ENCODE measurements at regions not wholly inside any gene's neighbourhood (a gene's known extent, or its start where the extent isn't known, plus 50 kb on each side); places are given as distances from the start of the nearest gene placed in this dataset.

DNA sequence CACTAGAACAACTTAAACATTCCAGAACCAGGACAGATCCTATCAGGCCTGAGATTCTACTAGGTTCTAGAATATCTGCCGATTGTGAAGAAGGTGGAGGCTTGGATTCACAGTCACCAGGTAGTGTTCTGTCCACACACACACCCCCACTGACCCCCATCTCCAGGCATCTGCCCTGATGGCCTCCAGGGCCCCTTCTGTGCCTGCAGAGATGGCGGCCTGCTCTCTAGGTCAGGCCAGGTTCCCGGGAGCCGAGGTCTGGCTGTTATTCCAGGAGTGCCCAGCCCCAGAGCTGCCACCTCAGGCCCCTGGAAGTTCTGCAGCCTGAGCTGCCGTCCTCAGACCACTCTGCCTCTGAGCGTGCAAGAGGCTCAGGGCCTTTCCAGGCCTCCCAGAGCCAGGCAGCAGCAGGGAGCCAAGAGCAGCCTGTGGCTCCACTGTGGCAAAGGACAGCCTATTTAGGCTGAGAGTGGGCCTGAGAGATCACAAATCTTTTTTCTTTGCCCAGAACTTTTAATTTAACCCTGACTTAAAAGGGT, 96.2 kb upstream of the ASAP2 start:
- H3K4me3 ChIP-seq (replicated peaks in 1 of 3; ENCODE audit: insufficient read depth in 1 of 3, low read depth in 1 of 3, low read length in 3 of 3): no peak overlapping the region
- H3K27me3 ChIP-seq (ENCODE audit: control insufficient read depth in 2 of 2, insufficient read depth in 2 of 2, low read length in 2 of 2): no peaks in the 10 kb centered on the region
- CTCF ChIA-PET: interaction anchor here (1.0 to 2.9 kb wide), 3 partner anchors 18 to 237 kb away, joined by 3 to 16 read pairs (median 8); no protein-coding TSS in a partner anchor
- no peak overlapping the region for H3K27ac ChIP-seq (ENCODE audit: insufficient read depth, low read depth, low read length)
- no peaks in the 10 kb centered on the region for H3K9me3 ChIP-seq (replicated peaks; ENCODE audit: control insufficient read depth, insufficient read depth, low read length)
- no peaks in the 10 kb centered on the region for H4K20me1 ChIP-seq (replicated peaks; ENCODE audit: control insufficient read depth, extremely low read depth, insufficient read depth, low read length)
- H3K9ac ChIP-seq (replicated peaks; ENCODE audit: extremely low read depth, insufficient read depth, low read length): no peak overlapping the region
- BruUV-seq (replicated peaks): no TSS peak
- no peaks in the 10 kb centered on the region for H3K36me3 ChIP-seq (ENCODE audit: control insufficient read depth in 2 of 2, extremely low read depth in 1 of 2, insufficient read depth in 2 of 2, low read length in 2 of 2)
- H3K4me1 ChIP-seq (ENCODE audit: control insufficient read depth, extremely low read depth, insufficient read depth, low read length): peaks cover 15% of the 10 kb centered on the region
- H3K9me1 ChIP-seq (replicated peaks; ENCODE audit: control insufficient read depth, extremely low read depth, insufficient read depth, low read length): no peaks in the 10 kb centered on the region
- dilution Hi-C loops (cut with MboI; ENCODE audit: extremely low pct_ligation_motif_present, low sequenced_read_pairs): no loop called here
- TF ChIP-seq MYC (IDR thresholded peaks at IDR 0.05; ENCODE audit: low read depth, low read length) (no peak), EZH2 (IDR thresholded peaks at IDR 0.05; ENCODE audit: borderline replicate concordance, low read depth, low read length, severe bottlenecking) (no peak), POLR2AphosphoS5 (IDR thresholded peaks at IDR 0.05; ENCODE audit: insufficient read depth, low read depth, low read length) (no peak)
- no peaks in the 10 kb centered on the region for H3K79me2 ChIP-seq (ENCODE audit: control insufficient read depth, insufficient read depth, low read length)
- no peak overlapping the region for H3K4me2 ChIP-seq (ENCODE audit: insufficient read depth, low read length)
- DNase-seq (ENCODE audit: low read depth, low spot score) (no peak), FAIRE-seq (no peak)
- no peak overlapping the region for H2AFZ ChIP-seq (ENCODE audit: low read depth, low read length)
- intact Hi-C loops (cut with micrococcal nuclease): no loop called here
- POLR2A ChIA-PET: no interaction called here

DNA sequence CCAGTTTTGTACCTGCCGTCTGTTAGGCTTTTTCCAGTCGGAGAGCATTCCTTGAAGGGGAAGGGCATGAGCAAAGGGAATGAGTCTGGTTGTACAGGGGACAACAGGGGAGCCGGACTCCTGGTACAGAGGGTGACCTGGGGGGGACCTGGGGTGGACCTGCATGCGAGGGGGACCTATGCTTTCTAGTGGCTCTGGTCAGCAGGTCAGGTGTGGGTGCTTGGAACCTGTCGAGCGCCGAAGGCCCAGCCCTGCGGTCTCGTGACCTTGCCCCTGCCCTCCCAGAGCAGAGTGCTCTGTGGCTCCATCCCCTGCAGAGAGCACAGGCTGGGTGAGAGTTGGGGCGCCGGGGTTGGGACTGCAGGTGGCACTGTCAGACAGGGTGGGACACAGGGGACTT, 96.7 kb upstream of the ASAP2 start:
- intact Hi-C loops (cut with micrococcal nuclease): loop anchor here (5.0 kb wide), 1 partner anchor 108 kb away; the partner anchor contains the start of gene MBOAT2
- FAIRE-seq (no peak), DNase-seq (ENCODE audit: low read depth, low spot score) (no peak)
- peaks cover 15% of the 10 kb centered on the region for H3K4me1 ChIP-seq (ENCODE audit: control insufficient read depth, extremely low read depth, insufficient read depth, low read length)
- H3K4me3 ChIP-seq (replicated peaks in 1 of 3; ENCODE audit: insufficient read depth in 1 of 3, low read depth in 1 of 3, low read length in 3 of 3): no peak overlapping the region
- H3K9me3 ChIP-seq (replicated peaks; ENCODE audit: control insufficient read depth, insufficient read depth, low read length): no peaks in the 10 kb centered on the region
- no peak overlapping the region for H2AFZ ChIP-seq (ENCODE audit: low read depth, low read length)
- dilution Hi-C loops (cut with MboI; ENCODE audit: extremely low pct_ligation_motif_present, low sequenced_read_pairs): no loop called here
- H3K27me3 ChIP-seq (ENCODE audit: control insufficient read depth in 2 of 2, insufficient read depth in 2 of 2, low read length in 2 of 2): no peaks in the 10 kb centered on the region
- no peak overlapping the region for H3K27ac ChIP-seq (ENCODE audit: insufficient read depth, low read depth, low read length)
- no peak for TF ChIP-seq POLR2AphosphoS5 (IDR thresholded peaks at IDR 0.05; ENCODE audit: insufficient read depth, low read depth, low read length)
- no peak for TF ChIP-seq MAX (IDR thresholded peaks at IDR 0.05; ENCODE audit: insufficient read depth, insufficient read length)
- no peaks in the 10 kb centered on the region for H3K79me2 ChIP-seq (ENCODE audit: control insufficient read depth, insufficient read depth, low read length)
- no peaks in the 10 kb centered on the region for H4K20me1 ChIP-seq (replicated peaks; ENCODE audit: control insufficient read depth, extremely low read depth, insufficient read depth, low read length)
- no peak overlapping the region for H3K4me2 ChIP-seq (ENCODE audit: insufficient read depth, low read length)
- ChIA-PET CTCF (interaction anchor here (2.9 kb wide), 1 partner anchor 237 kb away, joined by 16 read pairs; no protein-coding TSS in a partner anchor), POLR2A (no interaction called here)
- H3K9ac ChIP-seq (replicated peaks; ENCODE audit: extremely low read depth, insufficient read depth, low read length): no peak overlapping the region
- H3K9me1 ChIP-seq (replicated peaks; ENCODE audit: control insufficient read depth, extremely low read depth, insufficient read depth, low read length): no peaks in the 10 kb centered on the region
- no TSS peak for BruUV-seq (replicated peaks)
- no peaks in the 10 kb centered on the region for H3K36me3 ChIP-seq (ENCODE audit: control insufficient read depth in 2 of 2, extremely low read depth in 1 of 2, insufficient read depth in 2 of 2, low read length in 2 of 2)
